Progenitor cell of endocrine pancreas (in vitro differentiated cells): ENCODE measurements at regions not wholly inside any gene's neighbourhood (a gene's known extent, or its start where the extent isn't known, plus 50 kb on each side); places are given as distances from the start of the nearest gene placed in this dataset.

Experiments
- DNase-seq: peaks from one replicate; pipeline ENCODE4 v3.0.0; 2021; ENCODE audit warnings: low spot score; ENCODE audit not compliant: unreplicated experiment
- H3K27ac Mint-ChIP-seq: 2 replicates; pipeline ENCODE4 v1.8.0; 2021; ENCODE audit warnings: mild to moderate bottlenecking, moderate library complexity, mixed read lengths
- H3K27me3 Mint-ChIP-seq: 2 replicates; pipeline ENCODE4 v1.8.0; 2021; ENCODE audit warnings: mixed read lengths
- H3K36me3 Mint-ChIP-seq: 2 replicates; pipeline ENCODE4 v1.8.0; 2022; ENCODE audit warnings: mixed read lengths; ENCODE audit not compliant: insufficient read depth
- H3K4me1 Mint-ChIP-seq: 2 replicates; pipeline ENCODE4 v1.8.0; 2021; ENCODE audit warnings: low read depth, mixed read lengths
- H3K4me3 Mint-ChIP-seq: 2 replicates; pipeline ENCODE4 v1.8.0; 2021; ENCODE audit warnings: low read depth, mild to moderate bottlenecking, moderate library complexity, mixed read lengths
- H3K9me3 Mint-ChIP-seq: 2 replicates; pipeline ENCODE4 v1.8.0; 2021; ENCODE audit warnings: low read depth, mixed read lengths
- CTCF ChIP-seq: fragments of 200-600 bp; sonication (generic); IDR thresholded peaks from one replicate; pipeline ENCODE4 v1.5.0; 2021; ENCODE audit warnings: antibody characterized with exemption, mild to moderate bottlenecking; ENCODE audit not compliant: unreplicated experiment

GRCh38 chr5:56478062-56478461 is 244.9 kb upstream of the ANKRD55 start:
- no peaks in the 10 kb centered on the region for H3K36me3 Mint-ChIP-seq
- peaks cover 39% of the 10 kb centered on the region for H3K27me3 Mint-ChIP-seq
- H3K4me1 Mint-ChIP-seq, result peaks cover 21% of the 10 kb centered on the region
- no peaks in the 10 kb centered on the region for H3K9me3 Mint-ChIP-seq
- no peak overlapping the region for H3K4me3 Mint-ChIP-seq
- H3K27ac Mint-ChIP-seq, result no peak overlapping the region
- DNase-seq, result no peak
- no peak for TF ChIP-seq CTCF

GRCh38 chr5:56476487-56476856 is 243.3 kb upstream of the ANKRD55 start:
- H3K27me3 Mint-ChIP-seq, result peaks cover 26% of the 10 kb centered on the region
- H3K9me3 Mint-ChIP-seq, result no peaks in the 10 kb centered on the region
- no peak for DNase-seq
- no peaks in the 10 kb centered on the region for H3K36me3 Mint-ChIP-seq
- H3K4me1 Mint-ChIP-seq, result peaks cover 21% of the 10 kb centered on the region
- TF ChIP-seq CTCF, result no peak
- no peak overlapping the region for H3K4me3 Mint-ChIP-seq
- peak overlapping the region; percentile 4 for H3K27ac Mint-ChIP-seq

- TF ChIP-seq CTCF, result no peak
- DNase-seq, result no peak
- Mint-ChIP-seq H3K9me3 (no peaks in the 10 kb centered on the region), H3K4me1 (peaks cover 20% of the 10 kb centered on the region), H3K27me3 (peaks cover 22% of the 10 kb centered on the region), H3K36me3 (no peaks in the 10 kb centered on the region), H3K27ac (no peak overlapping the region), H3K4me3 (no peak overlapping the region)
Observed at GRCh38 chr5:56475689-56476486, 242.8 kb upstream of the ANKRD55 start.

- Mint-ChIP-seq H3K4me3 (no peak overlapping the region), H3K27ac (no peak overlapping the region), H3K9me3 (no peaks in the 10 kb centered on the region), H3K27me3 (peaks cover 33% of the 10 kb centered on the region), H3K4me1 (peaks cover 12% of the 10 kb centered on the region), H3K36me3 (no peaks in the 10 kb centered on the region)
- TF ChIP-seq CTCF, result no peak
- DNase-seq, result no peak
Observed at GRCh38 chr5:56471707-56472106, 238.6 kb upstream of the ANKRD55 start.

GRCh38 chr5:56470007-56470406 is 236.9 kb upstream of the ANKRD55 start:
- no peak for TF ChIP-seq CTCF
- Mint-ChIP-seq H3K36me3 (no peaks in the 10 kb centered on the region), H3K27me3 (peaks cover 38% of the 10 kb centered on the region), H3K4me3 (no peak overlapping the region), H3K9me3 (no peaks in the 10 kb centered on the region), H3K4me1 (peaks cover 8% of the 10 kb centered on the region), H3K27ac (peak overlapping the region; percentile 63)
- DNase-seq, result no peak
